Esophagus squamous epithelium (tissue), 4 donors: ENCODE measurements at regions not wholly inside any gene's neighbourhood (a gene's known extent, or its start where the extent isn't known, plus 50 kb on each side); places are given as distances from the start of the nearest gene placed in this dataset.
A peak's percentile ranks its signal among the peaks of the same experiment; 100 is the strongest.

ENCODE experiments used
- CTCF ChIP-seq, 6 experiments: fragments of 450-650 bp in 4 of 6; fragments of 200-600 bp in 2 of 6; sonication (generic) in 2 of 6; IDR thresholded peaks; one replicate each; pipeline ENCODE4 v1.5.1; 2016 to 2019; ENCODE audit warnings: antibody characterized with exemption in 6 of 6, mild to moderate bottlenecking in 4 of 6, moderate library complexity in 4 of 6
- POLR2A ChIP-seq, 4 donors: fragments of 450-650 bp; IDR thresholded peaks; one replicate each; pipeline ENCODE4 v1.6.1; 2017; ENCODE audit warnings: antibody characterized with exemption in 4 of 4, mild to moderate bottlenecking in 4 of 4, moderate library complexity in 3 of 4

- TF ChIP-seq CTCF (IDR thresholded peaks at IDR 0.05) (peak in 5 of 6 experiments; percentile 25 to 53 (median 45)), POLR2A (IDR thresholded peaks at IDR 0.05) (no peak)
Measured at GRCh38 chr4:43132010-43132582, 239.6 kb downstream of the GRXCR1 start.
